ENCODE measurements at regions not wholly inside any gene's neighbourhood (a gene's known extent, or its start where the extent isn't known, plus 50 kb on each side); places are given as distances from the start of the nearest gene placed in this dataset.
"Not testable (repeated sequence)": the region's sequence is repeated elsewhere in the genome, so short reads cannot be mapped to it uniquely, and the experiment has no call there.

- no peak for DNase-seq
These were observed 148.7 kb upstream of the NEDD9 start for GRCh38 chr6:11380969-11381744.

- DNase-seq = no peak
These were observed 148.1 kb upstream of the NEDD9 start for GRCh38 chr6:11380549-11380948.

GRCh38 chr6:11379805-11380204 lies 147.3 kb upstream of the NEDD9 start:
- no peak for DNase-seq

GRCh38 chr6:11378639-11379038 lies 146.2 kb upstream of the NEDD9 start:
- no peak for DNase-seq

DNA sequence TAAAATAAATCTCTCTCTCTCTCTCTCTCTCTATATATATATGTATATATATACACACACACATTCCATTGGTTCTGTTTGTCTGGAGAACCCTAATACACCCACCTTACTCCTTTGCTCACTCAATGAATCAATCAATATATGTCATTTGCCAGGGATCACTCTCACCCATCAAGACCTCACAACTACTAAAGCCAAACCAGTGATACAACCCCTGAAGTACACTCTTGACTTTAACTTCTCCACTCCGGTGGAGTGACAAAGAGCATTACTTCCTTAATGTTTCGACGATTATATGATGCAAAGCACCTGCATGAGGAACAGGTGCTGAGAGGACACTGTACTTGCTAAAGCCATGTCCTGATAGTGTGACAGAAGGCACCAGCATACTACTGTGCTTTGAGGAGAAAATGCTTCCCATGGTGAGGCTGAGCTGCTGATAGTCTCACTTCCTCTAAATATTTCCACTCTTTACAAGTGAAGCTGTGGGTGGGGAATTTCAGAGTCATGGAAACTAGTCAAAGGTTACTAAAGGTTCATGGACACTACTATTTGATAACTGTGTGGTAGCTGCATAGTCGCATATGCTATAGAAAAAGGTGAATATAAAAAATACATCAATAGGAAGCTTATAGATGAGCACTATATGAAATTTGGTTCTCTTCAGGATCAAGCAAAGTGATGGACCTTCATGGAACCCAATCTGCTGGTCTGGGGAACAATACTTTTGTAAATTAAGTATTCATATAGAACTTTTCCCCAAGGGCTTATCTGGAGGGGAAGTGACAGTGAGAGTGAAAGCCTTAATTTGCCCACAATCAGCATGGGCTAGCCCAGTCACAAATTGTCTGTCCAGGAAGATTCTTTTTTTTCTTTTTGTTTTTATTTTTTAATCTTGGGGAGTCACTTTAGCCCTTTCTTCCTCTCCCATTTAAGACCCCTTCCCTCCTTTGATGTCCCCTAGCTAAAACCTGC lies 141.9 kb upstream of the NEDD9 start:
- DNase-seq = no peak

GRCh38 chr6:11373208-11373607 lies 140.7 kb upstream of the NEDD9 start:
- DNase-seq = no peak

DNA sequence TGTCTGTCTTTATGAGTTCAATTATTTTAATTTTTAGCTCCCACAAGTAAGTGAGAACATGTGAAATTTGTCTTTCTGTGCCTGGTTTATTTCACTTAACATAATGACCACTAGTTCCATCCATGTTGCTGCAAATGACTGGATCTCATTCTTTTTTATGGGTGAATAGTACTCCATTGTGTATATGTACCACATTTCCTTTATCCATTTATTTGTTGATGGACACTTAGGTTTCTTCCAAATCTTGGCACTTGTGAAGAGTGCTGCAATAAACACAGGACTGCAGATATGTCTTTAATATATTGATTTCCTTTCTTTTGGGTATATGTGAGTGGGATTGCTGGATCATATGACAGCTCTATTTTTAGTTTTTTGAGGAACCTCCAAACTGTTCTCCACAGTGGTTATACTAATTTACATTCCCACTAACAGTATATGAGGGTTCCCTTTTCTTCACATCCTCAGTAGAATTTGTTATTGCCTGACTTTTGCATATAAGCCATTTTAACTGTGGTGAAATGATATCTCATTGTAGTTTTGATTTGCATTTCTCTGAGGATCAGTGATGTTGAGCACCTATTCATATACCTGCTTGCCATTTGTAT lies 139.8 kb upstream of the NEDD9 start:
- not testable (repeated sequence) for DNase-seq

DNA sequence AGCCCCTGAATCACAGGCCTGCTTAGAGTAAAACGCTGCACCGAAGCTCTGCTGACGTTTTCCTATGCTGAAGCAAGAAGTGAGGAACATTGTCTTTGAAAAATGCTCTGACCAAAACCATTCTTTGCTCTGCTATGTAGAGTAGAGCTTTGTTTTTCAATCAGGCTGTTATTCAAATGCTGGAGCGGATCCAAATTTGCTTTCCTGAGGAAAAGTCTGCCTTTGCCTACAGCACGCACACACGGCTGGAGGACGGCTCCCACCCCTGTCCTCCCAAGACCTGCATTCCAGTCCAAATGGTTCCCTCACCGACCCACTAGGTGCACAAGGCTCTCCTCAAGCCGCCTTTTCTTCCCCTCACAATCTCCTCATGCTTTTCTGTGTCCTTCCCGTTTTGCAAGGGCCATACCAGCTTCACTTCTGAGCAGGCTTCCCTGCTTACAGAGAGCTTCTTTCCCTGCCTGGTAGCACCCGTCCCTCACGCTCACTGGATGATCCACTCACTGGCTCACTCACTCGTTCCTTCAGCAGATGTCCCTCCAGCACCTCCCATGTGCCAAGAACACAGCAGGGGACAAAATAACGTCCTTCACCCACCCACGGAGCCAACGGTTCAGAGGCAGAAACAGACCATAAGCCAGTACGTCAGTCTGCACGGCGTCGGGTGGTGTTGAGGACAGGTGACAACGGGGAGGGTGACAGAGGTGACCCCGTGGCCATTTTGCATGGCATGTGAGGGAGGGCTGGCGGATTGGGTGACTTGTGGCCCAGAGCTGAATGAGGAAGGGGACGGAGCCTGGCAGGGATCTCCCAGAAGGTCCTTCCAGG lies 137.9 kb upstream of the NEDD9 start:
- DNase-seq = no peak

DNA sequence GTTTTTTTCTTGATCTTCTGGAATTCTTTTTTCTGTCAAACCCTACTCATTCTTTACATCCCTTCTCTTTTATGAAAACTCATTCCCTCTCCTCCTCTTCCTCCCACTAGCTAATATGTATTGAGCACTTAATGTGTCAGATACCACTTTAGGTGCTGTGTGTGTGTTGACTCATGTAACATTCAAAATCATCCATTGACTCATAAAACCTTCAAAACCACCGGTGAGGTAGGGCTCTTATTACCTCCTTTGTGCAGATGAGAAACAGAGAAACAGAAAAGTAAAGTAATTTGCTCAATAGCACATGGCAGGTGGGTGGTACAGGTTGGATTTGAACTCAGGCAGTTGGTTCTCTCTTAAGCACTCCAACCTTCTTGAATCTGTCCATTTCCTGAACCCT lies 136.3 kb upstream of the NEDD9 start:
- no peak for DNase-seq

DNA sequence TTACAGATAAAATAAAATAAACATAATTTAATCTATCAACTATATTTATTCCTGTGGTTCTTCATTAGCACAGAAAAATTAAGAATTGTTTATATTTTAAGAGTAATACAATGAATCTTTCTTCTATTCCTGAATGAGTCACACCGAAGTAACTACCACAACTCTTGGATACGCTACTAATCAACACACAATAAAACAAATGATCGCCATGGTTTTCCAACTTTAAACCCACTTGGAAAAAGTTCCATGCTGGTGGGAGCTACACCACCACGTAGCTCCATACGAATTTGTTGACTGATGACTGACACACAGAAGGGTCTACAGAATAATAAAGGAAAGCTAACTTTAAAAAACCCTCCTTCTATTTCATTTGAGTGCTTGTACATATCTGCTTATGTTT lies 135.8 kb upstream of the NEDD9 start:
- no peak for DNase-seq

DNA sequence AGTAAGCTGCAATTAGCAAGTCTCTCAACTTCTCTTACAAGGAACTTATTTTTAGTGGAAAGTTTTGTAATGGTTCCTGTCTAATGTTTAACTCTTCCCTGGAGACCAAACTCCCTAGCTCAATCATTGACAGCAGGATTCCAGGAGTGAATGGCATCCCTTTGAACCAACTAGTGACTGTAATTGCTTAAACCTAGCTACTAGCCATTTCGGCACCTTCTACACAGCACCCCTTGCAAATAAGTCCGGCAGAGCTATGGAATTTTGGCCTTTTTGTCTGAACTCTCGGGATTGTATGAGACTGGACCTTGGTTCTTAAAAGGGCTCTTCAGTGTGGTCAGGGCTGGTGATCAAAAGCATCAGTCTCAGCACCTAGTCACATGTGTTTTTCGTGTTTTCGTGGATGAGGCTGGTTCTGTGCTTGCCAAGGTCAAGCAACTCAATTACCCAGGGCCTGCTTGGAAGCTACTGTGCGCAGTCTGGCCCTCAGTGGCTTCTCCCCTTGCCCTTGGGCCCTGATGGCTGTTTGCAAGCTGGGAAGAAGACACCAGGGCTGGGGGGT lies 135.3 kb upstream of the NEDD9 start:
- no peak for DNase-seq

DNA sequence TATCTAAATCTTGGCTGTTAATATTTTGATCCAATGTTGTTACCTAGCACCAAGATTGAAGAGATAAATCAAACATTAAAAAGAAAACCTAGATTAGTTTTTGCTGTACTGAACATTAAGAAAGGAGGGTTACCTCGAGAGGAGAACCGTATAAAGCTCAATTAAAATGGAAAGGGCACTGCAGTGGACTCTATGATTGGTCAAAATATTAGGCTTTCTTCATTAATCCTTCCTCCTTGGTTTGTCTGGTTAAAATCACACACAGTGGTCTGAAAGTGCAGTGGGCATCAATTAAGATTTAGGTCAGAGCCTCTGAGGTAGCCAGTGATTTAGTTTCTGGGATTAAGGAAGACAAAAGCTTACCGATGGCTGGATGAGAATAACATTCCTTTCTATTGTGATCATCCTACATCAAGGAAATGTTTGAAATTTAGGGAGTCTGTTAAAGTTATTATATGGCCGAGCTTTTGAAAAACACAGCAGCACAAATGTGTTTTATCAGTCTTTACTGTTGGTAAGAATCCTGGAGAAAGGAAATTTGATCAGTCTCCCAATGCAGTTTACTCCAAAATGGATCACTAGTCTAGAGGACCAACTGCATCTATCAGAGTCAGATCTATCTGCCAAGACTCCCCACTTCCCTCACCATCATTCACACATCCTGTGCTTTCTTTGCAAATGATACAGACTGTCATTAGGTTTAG lies 134.6 kb upstream of the NEDD9 start:
- DNase-seq = no peak

DNA sequence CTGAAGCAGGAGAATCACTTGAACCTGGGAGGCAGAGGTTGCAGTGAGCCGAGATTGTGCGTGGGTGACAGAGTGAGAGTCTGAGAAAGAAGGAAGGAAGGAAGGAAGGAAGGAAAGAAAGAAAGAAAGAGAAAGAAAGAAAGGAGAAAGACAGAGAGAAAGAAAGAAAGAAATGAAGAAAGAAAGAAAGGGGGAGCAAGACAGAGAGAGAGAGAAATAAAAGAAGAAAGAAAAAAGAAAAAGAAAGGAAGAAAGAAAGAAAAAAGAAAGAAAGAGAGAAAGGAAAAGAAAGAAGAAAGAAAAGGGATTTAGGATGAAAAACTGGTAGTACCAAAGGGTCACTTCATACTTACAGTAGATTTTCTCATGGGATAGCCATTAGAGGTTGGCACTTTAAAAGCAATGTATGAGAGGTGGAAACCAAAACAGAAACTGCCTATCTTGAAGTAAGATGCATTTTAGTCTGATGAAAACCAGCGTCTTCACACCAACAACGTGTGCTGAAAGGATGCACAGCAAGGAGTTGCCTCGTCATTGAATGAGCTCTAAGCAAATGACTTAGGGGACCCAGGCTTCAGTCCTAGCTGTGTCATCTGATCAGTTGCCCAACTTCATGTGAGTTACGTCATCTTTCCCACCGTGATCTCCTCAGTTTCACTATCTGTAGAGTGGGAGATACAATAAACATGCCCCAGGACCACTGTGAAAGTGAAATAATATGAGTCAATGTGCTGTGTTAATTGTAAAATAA lies 133.9 kb upstream of the NEDD9 start:
- no peak for DNase-seq

GRCh38 chr6:11364971-11365397 lies 132.5 kb upstream of the NEDD9 start:
- DNase-seq = no peak

GRCh38 chr6:11363881-11364576 lies 131.6 kb upstream of the NEDD9 start:
- DNase-seq = no peak

- DNase-seq = no peak
These were observed 130.1 kb upstream of the NEDD9 start for GRCh38 chr6:11362564-11362963.

GRCh38 chr6:11358904-11359830 lies 126.7 kb upstream of the NEDD9 start:
- DNase-seq = no peak

GRCh38 chr6:11357285-11357684 lies 124.8 kb upstream of the NEDD9 start:
- no peak for DNase-seq

All from GDM1 (cell line).